Activated CD8-positive, alpha-beta T cell treated with anti-CD3 and anti-CD28 coated beads for 36 hours (primary cell): ENCODE measurements at regions not wholly inside any gene's neighbourhood (a gene's known extent, or its start where the extent isn't known, plus 50 kb on each side); places are given as distances from the start of the nearest gene placed in this dataset.

Experiments
- ATAC-seq: fragments of 200-7000 bp; cut with Tn5 transposase; one replicate; pipeline ENCODE4 v1.10.0; 2021; ENCODE audit warnings: mild to moderate bottlenecking, moderate library complexity
- CTCF ChIA-PET: fragments of 350-600 bp; sonication (Branson Sonifier 250); formaldehyde crosslinking; loops from one replicate; lab custom pipeline; 2021; ENCODE audit warnings: antibody characterized with exemption; lab: Charles Lee
- POLR2A ChIA-PET: fragments of 350-600 bp; sonication (Branson Sonifier 250); formaldehyde crosslinking; loops from one replicate; lab custom pipeline; 2021; ENCODE audit warnings: antibody characterized with exemption; lab: Charles Lee
- DNase-seq: peaks from one replicate; pipeline ENCODE4 v3.0.0-alpha.2; 2020
- H3K27ac Mint-ChIP-seq: one replicate; pipeline ENCODE4 v1.8.0; 2021; ENCODE audit warnings: mild to moderate bottlenecking, mixed read lengths
- H3K27me3 Mint-ChIP-seq: one replicate; pipeline ENCODE4 v1.8.0; 2021; ENCODE audit warnings: mixed read lengths
- H3K36me3 Mint-ChIP-seq: one replicate; pipeline ENCODE4 v1.8.0; 2021; ENCODE audit warnings: low read depth, mixed read lengths
- H3K4me1 Mint-ChIP-seq: one replicate; pipeline ENCODE4 v1.8.0; 2021; ENCODE audit warnings: low read depth, mixed read lengths
- H3K4me3 Mint-ChIP-seq: one replicate; pipeline ENCODE4 v1.8.0; 2021; ENCODE audit warnings: mild to moderate bottlenecking, moderate library complexity, mixed read lengths
- H3K9me3 Mint-ChIP-seq: one replicate; pipeline ENCODE4 v1.8.0; 2021; ENCODE audit warnings: mixed read lengths
- CTCF ChIP-seq: fragments of 200-600 bp; IDR thresholded peaks from one replicate; pipeline ENCODE4 v1.8.0; 2022; ENCODE audit warnings: antibody characterized with exemption, mild to moderate bottlenecking
- intact Hi-C: fragments of 100-400 bp; cut with micrococcal nuclease; formaldehyde crosslinking; loops from one replicate; pipeline ENCODE4 v1.10.0; 2022

GRCh38 chr2:4732560-4732959 lies 959.6 kb upstream of the SOX11 start:
- no peak for TF ChIP-seq CTCF
- Mint-ChIP-seq H3K36me3 (no peaks in the 10 kb centered on the region), H3K4me1 (no peaks in the 10 kb centered on the region), H3K9me3 (no peaks in the 10 kb centered on the region), H3K27me3 (no peaks in the 10 kb centered on the region), H3K4me3 (no peak overlapping the region), H3K27ac (no peak overlapping the region)
- ATAC-seq (no peak), DNase-seq (no peak)
- intact Hi-C loops: no loop called here
- POLR2A ChIA-PET: no interaction called here
- CTCF ChIA-PET: no interaction called here

- ChIA-PET POLR2A (no interaction called here), CTCF (no interaction called here)
- Mint-ChIP-seq H3K36me3 (no peaks in the 10 kb centered on the region), H3K27ac (no peak overlapping the region), H3K4me3 (no peak overlapping the region), H3K4me1 (no peaks in the 10 kb centered on the region), H3K27me3 (no peaks in the 10 kb centered on the region), H3K9me3 (peaks cover 9% of the 10 kb centered on the region)
- TF ChIP-seq CTCF: no peak
- no peak for ATAC-seq
- intact Hi-C loops: no loop called here
- DNase-seq: no peak
Observed at GRCh38 chr2:4745056-4745991, 946.9 kb upstream of the SOX11 start.

GRCh38 chr2:4753721-4754120 lies 938.5 kb upstream of the SOX11 start:
- no peak for DNase-seq
- TF ChIP-seq CTCF: no peak
- no peak for ATAC-seq
- Mint-ChIP-seq H3K36me3 (no peaks in the 10 kb centered on the region), H3K4me1 (no peaks in the 10 kb centered on the region), H3K9me3 (peaks cover 17% of the 10 kb centered on the region), H3K27ac (no peak overlapping the region), H3K4me3 (no peak overlapping the region), H3K27me3 (no peaks in the 10 kb centered on the region)
- POLR2A ChIA-PET: no interaction called here
- intact Hi-C loops: no loop called here
- CTCF ChIA-PET: no interaction called here

- ATAC-seq (no peak), DNase-seq (peak; percentile 21)
- no peak for TF ChIP-seq CTCF
- Mint-ChIP-seq H3K4me1 (no peaks in the 10 kb centered on the region), H3K36me3 (no peaks in the 10 kb centered on the region), H3K27ac (no peak overlapping the region), H3K27me3 (no peaks in the 10 kb centered on the region), H3K9me3 (peaks cover 16% of the 10 kb centered on the region), H3K4me3 (no peak overlapping the region)
- intact Hi-C loops: no loop called here
- ChIA-PET CTCF (no interaction called here), POLR2A (no interaction called here)
Observed at GRCh38 chr2:4762951-4763376, 929.2 kb upstream of the SOX11 start.

GRCh38 chr2:4765787-4766530 lies 926.2 kb upstream of the SOX11 start:
- no peak for ATAC-seq
- ChIA-PET POLR2A (no interaction called here), CTCF (no interaction called here)
- H3K4me3 Mint-ChIP-seq: no peak overlapping the region
- no peaks in the 10 kb centered on the region for H3K27me3 Mint-ChIP-seq
- TF ChIP-seq CTCF: no peak
- H3K27ac Mint-ChIP-seq: no peak overlapping the region
- H3K4me1 Mint-ChIP-seq: no peaks in the 10 kb centered on the region
- intact Hi-C loops: no loop called here
- H3K36me3 Mint-ChIP-seq: no peaks in the 10 kb centered on the region
- no peak for DNase-seq
- peaks cover 5% of the 10 kb centered on the region for H3K9me3 Mint-ChIP-seq
